ENCODE measurements at regions not wholly inside any gene's neighbourhood (a gene's known extent, or its start where the extent isn't known, plus 50 kb on each side); places are given as distances from the start of the nearest gene placed in this dataset.

DNA sequence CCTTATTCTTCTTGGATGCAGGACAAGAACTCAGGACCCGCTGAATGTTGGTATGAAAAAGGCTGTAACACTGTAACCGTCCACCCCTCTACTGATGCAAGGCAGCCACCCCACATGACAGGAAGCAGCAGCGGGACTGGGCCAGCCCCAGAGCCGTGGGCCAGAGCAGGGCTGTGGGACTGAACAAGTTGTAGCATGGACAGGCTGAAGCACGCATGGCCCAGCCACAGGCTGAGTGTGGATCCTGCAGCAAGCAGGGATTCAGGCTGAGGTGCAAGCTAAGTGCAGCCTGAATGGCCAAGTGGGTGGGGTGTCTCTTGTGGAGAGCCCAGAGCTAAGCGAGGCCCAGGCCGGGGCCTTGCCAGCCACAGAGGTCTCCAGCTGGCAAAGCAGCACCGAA, 632.2 kb downstream of the SPOCK3 start:
- Histone ChIP-seq H3K4me3 (no peak overlapping the region), H3K4me1 (no peaks in the 10 kb centered on the region), H3K36me3 (no peaks in the 10 kb centered on the region), H3K27ac (no peak overlapping the region), H3K27me3 (no peaks in the 10 kb centered on the region), H3K9me3 (no peaks in the 10 kb centered on the region)
- ATAC-seq (no peak), DNase-seq (no peak)
- in situ Hi-C loops (cut with MboI; ENCODE audit: low sequenced_read_pairs in 4 of 4) (no loop called here), intact Hi-C loops (cut with DNase I; ENCODE audit: low total_unique reads) (no loop called here)
- TF ChIP-seq POLR2A (IDR thresholded peaks at IDR 0.05), result no peak
- TF ChIP-seq, protein P1, sequence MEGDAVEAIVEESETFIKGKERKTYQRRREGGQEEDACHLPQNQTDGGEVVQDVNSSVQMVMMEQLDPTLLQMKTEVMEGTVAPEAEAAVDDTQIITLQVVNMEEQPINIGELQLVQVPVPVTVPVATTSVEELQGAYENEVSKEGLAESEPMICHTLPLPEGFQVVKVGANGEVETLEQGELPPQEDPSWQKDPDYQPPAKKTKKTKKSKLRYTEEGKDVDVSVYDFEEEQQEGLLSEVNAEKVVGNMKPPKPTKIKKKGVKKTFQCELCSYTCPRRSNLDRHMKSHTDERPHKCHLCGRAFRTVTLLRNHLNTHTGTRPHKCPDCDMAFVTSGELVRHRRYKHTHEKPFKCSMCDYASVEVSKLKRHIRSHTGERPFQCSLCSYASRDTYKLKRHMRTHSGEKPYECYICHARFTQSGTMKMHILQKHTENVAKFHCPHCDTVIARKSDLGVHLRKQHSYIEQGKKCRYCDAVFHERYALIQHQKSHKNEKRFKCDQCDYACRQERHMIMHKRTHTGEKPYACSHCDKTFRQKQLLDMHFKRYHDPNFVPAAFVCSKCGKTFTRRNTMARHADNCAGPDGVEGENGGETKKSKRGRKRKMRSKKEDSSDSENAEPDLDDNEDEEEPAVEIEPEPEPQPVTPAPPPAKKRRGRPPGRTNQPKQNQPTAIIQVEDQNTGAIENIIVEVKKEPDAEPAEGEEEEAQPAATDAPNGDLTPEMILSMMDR (IDR thresholded peaks at IDR 0.05 in 4 of 5, conservative IDR thresholded peaks at IDR 0.05 in 1 of 5), result no peak

DNA sequence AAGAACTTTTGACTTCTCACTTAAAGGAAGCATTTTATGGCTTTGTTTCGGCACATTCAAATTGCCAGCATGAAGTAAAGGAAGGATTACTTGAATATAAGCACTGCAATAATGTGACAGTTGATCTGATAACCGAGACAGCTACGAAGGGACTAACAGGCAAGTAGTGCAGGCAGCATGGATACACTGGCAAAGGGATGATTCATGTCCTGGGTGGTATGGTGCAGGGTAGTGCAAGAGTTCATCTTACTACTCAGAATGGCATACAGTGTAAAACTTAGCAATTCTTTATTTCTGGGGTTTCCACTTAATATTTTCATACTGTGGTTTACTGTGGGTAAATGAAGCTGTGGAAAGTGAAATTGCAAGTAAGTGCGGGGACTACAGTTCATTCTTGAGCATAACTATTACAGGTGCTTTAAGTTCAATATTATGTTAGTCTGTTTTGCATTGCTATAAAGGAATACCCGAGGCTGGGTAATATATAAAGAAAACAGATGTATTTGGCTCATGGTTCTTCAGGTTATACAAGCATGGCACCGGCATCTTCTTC, 611.8 kb downstream of the SPOCK3 start:
- in situ Hi-C loops (cut with MboI; ENCODE audit: low sequenced_read_pairs in 4 of 4), result no loop called here
- no peaks in the 10 kb centered on the region for H3K9me3 ChIP-seq
- no peaks in the 10 kb centered on the region for H3K36me3 ChIP-seq
- no peaks in the 10 kb centered on the region for H3K4me1 ChIP-seq
- no peak overlapping the region for H3K27ac ChIP-seq
- intact Hi-C loops (cut with DNase I; ENCODE audit: low total_unique reads), result no loop called here
- DNase-seq (no peak), ATAC-seq (no peak)
- H3K4me3 ChIP-seq, result no peak overlapping the region
- TF ChIP-seq, protein P1 (IDR thresholded peaks at IDR 0.05 in 4 of 5, conservative IDR thresholded peaks at IDR 0.05 in 1 of 5), result no peak
- no peak for TF ChIP-seq POLR2A (IDR thresholded peaks at IDR 0.05)
- no peaks in the 10 kb centered on the region for H3K27me3 ChIP-seq

- Histone ChIP-seq H3K27me3 (no peaks in the 10 kb centered on the region), H3K4me1 (no peaks in the 10 kb centered on the region), H3K27ac (no peak overlapping the region), H3K36me3 (no peaks in the 10 kb centered on the region), H3K9me3 (no peaks in the 10 kb centered on the region), H3K4me3 (no peak overlapping the region)
- intact Hi-C loops (cut with DNase I; ENCODE audit: low total_unique reads) (no loop called here), in situ Hi-C loops (cut with MboI; ENCODE audit: low sequenced_read_pairs in 4 of 4) (no loop called here)
- TF ChIP-seq POLR2A (IDR thresholded peaks at IDR 0.05), result no peak
- TF ChIP-seq, protein P1 (IDR thresholded peaks at IDR 0.05 in 4 of 5, conservative IDR thresholded peaks at IDR 0.05 in 1 of 5), result no peak
- ATAC-seq (no peak), DNase-seq (no peak)
Measured at GRCh38 chr4:166625018-166625637, 609.2 kb downstream of the SPOCK3 start.

- Histone ChIP-seq H3K27me3 (no peaks in the 10 kb centered on the region), H3K4me3 (no peak overlapping the region), H3K36me3 (no peaks in the 10 kb centered on the region), H3K4me1 (no peaks in the 10 kb centered on the region), H3K27ac (no peak overlapping the region), H3K9me3 (no peaks in the 10 kb centered on the region)
- in situ Hi-C loops (cut with MboI; ENCODE audit: low sequenced_read_pairs in 4 of 4), result no loop called here
- intact Hi-C loops (cut with DNase I; ENCODE audit: low total_unique reads), result no loop called here
- DNase-seq, result no peak
- TF ChIP-seq POLR2A (IDR thresholded peaks at IDR 0.05), result no peak
- TF ChIP-seq, protein P1 (IDR thresholded peaks at IDR 0.05 in 4 of 5, conservative IDR thresholded peaks at IDR 0.05 in 1 of 5), result no peak
- no peak for ATAC-seq
Measured at GRCh38 chr4:166628454-166628853, 605.8 kb downstream of the SPOCK3 start.

DNA sequence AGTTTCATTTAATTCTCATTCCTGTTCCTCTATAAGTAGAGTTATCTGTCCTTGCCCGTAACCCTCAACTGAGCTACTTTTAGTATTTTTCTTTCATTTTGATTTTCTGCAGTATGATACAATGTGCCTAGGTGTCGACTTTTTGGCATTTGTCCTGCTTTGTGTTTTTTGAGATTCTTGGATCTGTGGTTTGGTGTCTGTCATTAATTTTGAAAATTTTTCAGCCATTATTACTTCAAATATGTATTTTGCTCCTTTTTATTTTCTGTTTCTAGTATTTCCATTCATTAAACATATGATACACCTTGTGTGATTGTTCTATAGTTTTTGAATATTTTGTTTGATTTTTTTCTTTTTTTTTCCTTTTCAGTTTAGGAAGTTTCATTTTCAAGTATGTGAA, 598.9 kb downstream of the SPOCK3 start:
- intact Hi-C loops (cut with DNase I; ENCODE audit: low total_unique reads) (no loop called here), in situ Hi-C loops (cut with MboI; ENCODE audit: low sequenced_read_pairs in 4 of 4) (no loop called here)
- H3K4me3 ChIP-seq, result no peak overlapping the region
- no peaks in the 10 kb centered on the region for H3K4me1 ChIP-seq
- DNase-seq, result no peak
- no peaks in the 10 kb centered on the region for H3K36me3 ChIP-seq
- H3K9me3 ChIP-seq, result no peaks in the 10 kb centered on the region
- no peak overlapping the region for H3K27ac ChIP-seq
- H3K27me3 ChIP-seq, result no peaks in the 10 kb centered on the region
- TF ChIP-seq, protein P1 (IDR thresholded peaks at IDR 0.05 in 4 of 5, conservative IDR thresholded peaks at IDR 0.05 in 1 of 5), result no peak
- no peak for ATAC-seq
